ENCODE measurements at regions not wholly inside any gene's neighbourhood (a gene's known extent, or its start where the extent isn't known, plus 50 kb on each side); places are given as distances from the start of the nearest gene placed in this dataset.

DNA sequence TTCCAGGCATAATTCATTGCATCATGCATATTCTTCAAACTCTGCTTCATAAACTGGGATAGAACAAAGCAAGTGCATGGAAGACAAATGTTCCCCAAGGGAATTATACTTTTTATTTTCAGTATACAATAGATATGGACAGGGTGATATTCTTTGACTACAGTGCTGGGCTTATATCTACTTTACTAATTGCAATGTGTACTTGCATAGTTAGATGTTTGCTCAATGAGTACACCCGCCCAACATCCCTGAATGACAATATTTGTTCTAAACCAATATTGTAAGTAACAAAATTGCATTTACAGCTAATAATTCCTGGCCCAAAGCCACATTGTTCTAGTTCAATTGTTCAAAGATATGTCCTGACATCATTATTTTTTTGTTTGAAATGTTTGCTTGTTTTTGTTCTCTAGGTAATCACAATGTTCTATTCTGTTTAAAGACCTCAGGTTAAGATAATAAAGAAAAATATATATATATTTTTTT lies 171.4 kb downstream of the PTN start:
- no peak for DNase-seq (ENCODE audit: low spot score)
- TF ChIP-seq, protein P1, sequence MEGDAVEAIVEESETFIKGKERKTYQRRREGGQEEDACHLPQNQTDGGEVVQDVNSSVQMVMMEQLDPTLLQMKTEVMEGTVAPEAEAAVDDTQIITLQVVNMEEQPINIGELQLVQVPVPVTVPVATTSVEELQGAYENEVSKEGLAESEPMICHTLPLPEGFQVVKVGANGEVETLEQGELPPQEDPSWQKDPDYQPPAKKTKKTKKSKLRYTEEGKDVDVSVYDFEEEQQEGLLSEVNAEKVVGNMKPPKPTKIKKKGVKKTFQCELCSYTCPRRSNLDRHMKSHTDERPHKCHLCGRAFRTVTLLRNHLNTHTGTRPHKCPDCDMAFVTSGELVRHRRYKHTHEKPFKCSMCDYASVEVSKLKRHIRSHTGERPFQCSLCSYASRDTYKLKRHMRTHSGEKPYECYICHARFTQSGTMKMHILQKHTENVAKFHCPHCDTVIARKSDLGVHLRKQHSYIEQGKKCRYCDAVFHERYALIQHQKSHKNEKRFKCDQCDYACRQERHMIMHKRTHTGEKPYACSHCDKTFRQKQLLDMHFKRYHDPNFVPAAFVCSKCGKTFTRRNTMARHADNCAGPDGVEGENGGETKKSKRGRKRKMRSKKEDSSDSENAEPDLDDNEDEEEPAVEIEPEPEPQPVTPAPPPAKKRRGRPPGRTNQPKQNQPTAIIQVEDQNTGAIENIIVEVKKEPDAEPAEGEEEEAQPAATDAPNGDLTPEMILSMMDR (IDR thresholded peaks at IDR 0.05; ENCODE audit: extremely low read depth, missing control alignments) = no peak

DNA sequence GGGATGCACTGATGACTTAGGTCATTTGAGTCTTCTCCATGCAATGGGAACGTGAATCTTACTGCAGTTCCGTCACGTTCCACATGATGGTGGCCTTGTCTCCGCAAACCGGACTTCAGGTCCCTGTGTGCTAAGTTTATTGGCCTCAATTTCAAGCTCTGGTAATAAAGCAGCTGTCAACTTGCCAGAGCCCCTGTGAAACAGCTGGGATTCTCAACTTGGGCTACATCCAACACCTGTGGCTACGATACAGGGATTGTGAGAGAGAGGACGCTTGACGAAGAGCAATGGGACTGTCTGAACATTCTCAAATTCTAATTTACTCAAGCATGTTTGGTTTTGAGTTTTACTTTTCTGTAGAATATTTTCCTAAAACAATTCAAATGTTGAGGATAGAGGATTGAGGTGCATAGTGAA lies 174.2 kb downstream of the PTN start:
- DNase-seq (ENCODE audit: low spot score) = no peak
- TF ChIP-seq, protein P1 (IDR thresholded peaks at IDR 0.05; ENCODE audit: extremely low read depth, missing control alignments) = no peak

DNA sequence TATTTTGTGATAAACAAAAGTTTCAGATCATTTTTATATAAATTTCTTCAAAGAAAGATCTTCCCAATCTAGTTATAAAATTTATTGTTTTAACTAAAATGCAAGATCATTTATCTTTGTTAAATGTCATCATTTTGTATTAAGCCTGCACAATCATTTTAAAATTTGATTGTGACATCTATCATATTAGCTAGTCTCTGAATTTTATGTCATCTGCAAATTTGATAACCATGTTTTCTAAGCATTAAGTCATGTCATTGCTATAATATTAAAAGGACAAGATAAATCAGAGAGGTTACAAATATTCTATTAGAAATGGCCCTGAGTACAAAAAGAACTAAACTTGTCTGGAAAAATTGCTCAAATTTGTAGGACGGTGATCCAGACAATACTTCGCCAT lies 175.9 kb downstream of the PTN start:
- DNase-seq (ENCODE audit: low spot score) = no peak
- TF ChIP-seq, protein P1 (IDR thresholded peaks at IDR 0.05; ENCODE audit: extremely low read depth, missing control alignments) = no peak

DNA sequence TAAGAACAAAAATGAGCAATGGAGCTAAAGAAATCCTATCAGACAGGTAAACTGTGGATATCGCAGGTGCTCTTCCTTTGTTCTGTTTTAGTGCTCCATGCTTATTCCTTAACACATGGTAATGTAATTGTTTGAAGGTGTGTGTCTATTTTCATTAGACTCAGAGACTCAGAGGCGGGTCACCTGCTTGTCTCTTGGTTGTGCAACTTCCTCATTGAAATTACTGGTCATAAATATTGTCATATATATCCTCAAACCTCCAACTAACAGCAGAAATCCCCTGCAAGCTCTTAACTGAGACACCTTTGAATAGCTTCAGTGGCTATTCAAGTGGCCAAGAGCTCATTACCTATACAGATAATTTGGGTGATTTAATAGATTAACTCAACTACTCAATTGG lies 177.2 kb downstream of the PTN start:
- TF ChIP-seq, protein P1 (IDR thresholded peaks at IDR 0.05; ENCODE audit: extremely low read depth, missing control alignments) = no peak
- no peak for DNase-seq (ENCODE audit: low spot score)

DNA sequence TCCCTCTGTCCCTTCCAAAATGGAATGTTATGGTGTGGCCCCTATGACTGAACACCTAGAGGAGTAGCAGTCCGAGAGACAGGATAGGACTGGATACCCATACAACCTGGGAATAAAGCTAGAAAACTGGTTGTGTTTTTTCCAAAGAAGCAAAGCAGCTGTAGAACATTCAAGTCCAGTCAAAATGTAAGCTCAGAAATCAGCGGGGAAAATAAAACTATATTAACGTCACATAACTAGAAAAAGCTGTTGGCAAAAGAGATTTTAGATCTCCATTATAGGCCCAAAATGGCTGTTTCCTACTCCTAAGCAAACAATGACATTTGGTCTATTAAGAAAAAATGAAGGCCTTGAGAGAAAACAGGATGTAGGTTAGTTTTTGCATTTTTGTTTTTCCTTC lies 177.7 kb downstream of the PTN start:
- TF ChIP-seq, protein P1 (IDR thresholded peaks at IDR 0.05; ENCODE audit: extremely low read depth, missing control alignments) = no peak
- DNase-seq (ENCODE audit: low spot score) = no peak

GRCh38 chr7:137165241-137165640 lies 178.3 kb downstream of the PTN start:
- TF ChIP-seq, protein P1 (IDR thresholded peaks at IDR 0.05; ENCODE audit: extremely low read depth, missing control alignments) = no peak
- DNase-seq (ENCODE audit: low spot score) = no peak

GRCh38 chr7:137164251-137164650 lies 179.3 kb downstream of the PTN start:
- TF ChIP-seq, protein P1 (IDR thresholded peaks at IDR 0.05; ENCODE audit: extremely low read depth, missing control alignments) = no peak

More at GRCh38 chr7:137164251-137164650, 179.3 kb downstream of the PTN start:
- DNase-seq (ENCODE audit: low spot score) = no peak
